MG63 (cell line): ENCODE measurements at regions not wholly inside any gene's neighbourhood (a gene's known extent, or its start where the extent isn't known, plus 50 kb on each side); places are given as distances from the start of the nearest gene placed in this dataset.
"Not testable (repeated sequence)": the region's sequence is repeated elsewhere in the genome, so short reads cannot be mapped to it uniquely, and the experiment has no call there.

Experiments used
- DNase-seq: peaks from one replicate; pipeline ENCODE4 v3.0.0-alpha.2; 2020
- H3K27me3 ChIP-seq: fragments of 250-450 bp; sonication (Bioruptor Pico); 2 replicates; pipeline ENCODE4 v1.5.1; 2020; ENCODE audit warnings: mild to moderate bottlenecking, moderate library complexity
- H3K36me3 ChIP-seq: fragments of 250-450 bp; sonication (Bioruptor Pico); 2 replicates; pipeline ENCODE4 v1.5.1; 2020; ENCODE audit warnings: mild to moderate bottlenecking, moderate library complexity
- H3K4me3 ChIP-seq: fragments of 250-450 bp; sonication (Bioruptor Pico); 2 replicates; pipeline ENCODE4 v1.5.1; 2020; ENCODE audit warnings: mild to moderate bottlenecking, moderate library complexity
- H3K9me3 ChIP-seq: fragments of 250-450 bp; sonication (Bioruptor Pico); 2 replicates; pipeline ENCODE4 v1.5.1; 2020; ENCODE audit warnings: mild to moderate bottlenecking, moderate library complexity

DNA sequence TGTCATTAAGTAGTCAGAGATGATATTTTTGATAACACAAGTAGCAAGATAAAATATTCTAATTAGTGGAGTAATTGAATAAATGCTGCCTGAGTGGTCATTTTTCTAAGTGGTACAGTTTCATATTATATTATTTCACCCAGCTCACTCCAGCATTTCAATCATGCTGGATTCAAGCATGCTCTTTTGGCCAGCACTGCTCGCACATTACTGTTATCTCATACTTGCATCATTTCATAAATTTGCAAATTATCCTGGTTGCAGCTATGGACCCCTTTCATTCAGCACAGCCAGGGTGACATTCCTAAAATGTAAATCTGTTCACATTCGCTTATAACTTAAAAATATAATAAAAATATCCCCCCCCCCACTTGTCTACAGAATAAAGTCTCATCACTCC lies 520.8 kb upstream of the CYLC2 start:
- no peak for DNase-seq
- no peak overlapping the region for H3K4me3 ChIP-seq
- no peaks in the 10 kb centered on the region for H3K9me3 ChIP-seq
- no peaks in the 10 kb centered on the region for H3K36me3 ChIP-seq
- no peaks in the 10 kb centered on the region for H3K27me3 ChIP-seq

DNA sequence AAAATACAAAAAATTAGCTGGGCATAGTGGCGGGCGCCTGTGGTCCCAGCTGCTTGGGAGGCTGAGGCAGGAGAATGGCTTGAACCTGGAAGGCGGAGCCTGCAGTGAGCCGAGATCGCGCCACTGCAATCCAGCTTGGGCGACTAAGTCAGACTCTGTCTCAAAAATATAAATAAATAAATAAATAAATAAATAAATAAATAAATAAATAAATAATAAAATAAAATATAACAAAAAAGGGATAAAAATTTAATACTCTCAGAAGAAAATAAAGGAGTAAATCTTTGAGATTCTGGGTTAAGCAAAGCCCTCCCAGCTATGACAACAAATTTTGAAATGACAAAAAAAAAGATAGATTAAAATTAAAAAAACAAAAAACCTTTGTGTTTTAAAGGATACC lies 525.7 kb upstream of the CYLC2 start:
- not testable (repeated sequence) for H3K27me3 ChIP-seq, DNase-seq

DNA sequence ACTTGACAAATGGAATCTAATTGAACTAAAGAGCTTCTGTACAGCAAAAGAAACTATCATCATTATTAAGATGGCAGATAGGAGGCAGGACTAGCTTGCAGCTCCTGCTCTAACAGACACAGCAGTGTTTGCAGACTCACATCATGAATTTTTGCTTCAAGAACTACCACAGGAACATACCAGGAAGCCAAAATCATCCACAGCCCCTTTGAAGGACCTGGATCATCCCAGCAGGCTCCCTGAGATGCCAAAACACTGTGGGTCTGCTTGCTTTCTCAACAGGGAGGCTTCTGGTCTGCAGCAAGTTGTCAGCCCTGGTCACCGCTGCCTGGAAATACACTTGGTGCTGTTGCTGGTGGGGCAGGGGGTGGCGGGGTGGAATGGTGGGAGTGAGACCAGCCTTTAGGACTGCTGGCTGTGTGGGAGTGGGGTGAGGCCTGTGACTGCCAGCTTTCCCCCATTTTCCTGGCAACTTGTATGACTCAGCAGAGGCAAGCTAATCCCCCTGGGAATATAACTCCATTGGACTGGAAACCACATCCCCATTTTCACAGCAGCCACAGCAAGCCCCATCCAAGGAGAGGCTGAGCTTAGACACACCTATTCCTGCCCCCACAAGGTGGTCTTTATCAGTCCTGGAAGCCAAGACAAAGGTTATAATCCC lies 533.8 kb upstream of the CYLC2 start:
- Histone ChIP-seq H3K9me3 (no peaks in the 10 kb centered on the region), H3K36me3 (no peaks in the 10 kb centered on the region)
- no peak for DNase-seq

More for the DNA sequence above, 525.7 kb upstream of the CYLC2 start:
- not testable (repeated sequence) for H3K36me3 ChIP-seq, H3K4me3 ChIP-seq, H3K9me3 ChIP-seq

DNA sequence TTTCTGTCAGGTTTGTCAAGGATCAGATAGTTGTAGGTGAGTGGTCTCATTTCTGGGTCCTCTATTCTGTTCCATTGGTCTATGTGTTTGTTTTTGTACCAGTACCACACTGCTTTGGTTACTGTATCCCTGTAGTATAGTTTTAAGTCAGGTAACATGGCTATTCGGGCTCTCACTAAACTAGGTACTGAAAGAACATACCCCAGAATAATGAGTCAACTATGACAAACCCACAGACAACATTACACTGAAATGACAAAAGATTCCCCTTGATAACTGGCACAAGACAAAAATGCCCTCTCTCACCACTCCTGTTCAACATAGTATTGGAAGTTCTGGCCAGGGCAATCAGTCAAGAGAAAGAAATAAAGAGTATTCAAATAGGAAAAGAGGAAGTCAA lies 535.3 kb upstream of the CYLC2 start:
- Histone ChIP-seq H3K36me3 (no peaks in the 10 kb centered on the region), H3K4me3 (no peak overlapping the region), H3K9me3 (no peaks in the 10 kb centered on the region), H3K27me3 (no peaks in the 10 kb centered on the region)
- DNase-seq = no peak

More for the DNA sequence above, 533.8 kb upstream of the CYLC2 start:
- no peaks in the 10 kb centered on the region for H3K27me3 ChIP-seq
- no peak overlapping the region for H3K4me3 ChIP-seq

DNA sequence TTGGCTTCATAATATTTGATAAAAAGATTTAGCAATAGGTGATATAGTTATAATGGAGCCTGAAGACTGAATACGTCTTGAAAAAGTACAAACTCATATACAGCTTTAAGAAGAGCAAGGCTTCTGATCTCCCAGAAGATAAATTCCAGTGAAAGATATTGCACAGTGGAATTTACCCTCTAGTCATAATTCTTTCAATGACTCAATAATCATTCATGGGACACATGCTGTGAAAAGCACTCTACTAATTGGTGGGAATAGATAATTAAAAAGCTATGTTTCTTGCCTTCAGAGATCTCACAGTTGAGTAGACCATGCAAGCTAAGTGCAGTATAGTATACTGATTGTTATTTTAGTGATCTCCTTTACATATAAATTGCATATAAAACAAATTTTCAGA lies 538.6 kb upstream of the CYLC2 start:
- Histone ChIP-seq H3K4me3 (no peak overlapping the region), H3K9me3 (no peaks in the 10 kb centered on the region), H3K36me3 (no peaks in the 10 kb centered on the region), H3K27me3 (no peaks in the 10 kb centered on the region)
- no peak for DNase-seq

DNA sequence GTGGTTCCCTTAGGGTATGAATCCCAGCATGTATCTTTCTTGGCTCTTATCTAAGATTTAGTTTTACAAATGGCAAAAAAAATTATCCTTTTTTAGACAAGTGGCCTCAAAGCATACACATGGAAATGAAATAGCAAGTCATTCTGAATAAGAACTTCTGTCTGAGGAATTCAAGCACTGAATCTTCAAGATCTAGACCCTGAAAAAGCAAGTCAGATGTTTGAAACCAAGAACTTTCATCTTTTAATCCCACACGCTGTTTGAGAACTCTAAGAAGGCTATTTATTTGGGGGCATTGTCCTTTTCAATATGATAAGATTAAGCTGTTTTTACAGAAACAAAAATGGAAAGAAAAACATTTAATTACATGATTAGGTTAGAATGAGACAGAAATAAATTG lies 549.2 kb upstream of the CYLC2 start:
- no peak overlapping the region for H3K4me3 ChIP-seq
- peaks cover 3% of the 10 kb centered on the region; the same call in 1 of the 2 replicates for H3K9me3 ChIP-seq
- no peaks in the 10 kb centered on the region for H3K27me3 ChIP-seq
- DNase-seq = no peak
- no peaks in the 10 kb centered on the region for H3K36me3 ChIP-seq

DNA sequence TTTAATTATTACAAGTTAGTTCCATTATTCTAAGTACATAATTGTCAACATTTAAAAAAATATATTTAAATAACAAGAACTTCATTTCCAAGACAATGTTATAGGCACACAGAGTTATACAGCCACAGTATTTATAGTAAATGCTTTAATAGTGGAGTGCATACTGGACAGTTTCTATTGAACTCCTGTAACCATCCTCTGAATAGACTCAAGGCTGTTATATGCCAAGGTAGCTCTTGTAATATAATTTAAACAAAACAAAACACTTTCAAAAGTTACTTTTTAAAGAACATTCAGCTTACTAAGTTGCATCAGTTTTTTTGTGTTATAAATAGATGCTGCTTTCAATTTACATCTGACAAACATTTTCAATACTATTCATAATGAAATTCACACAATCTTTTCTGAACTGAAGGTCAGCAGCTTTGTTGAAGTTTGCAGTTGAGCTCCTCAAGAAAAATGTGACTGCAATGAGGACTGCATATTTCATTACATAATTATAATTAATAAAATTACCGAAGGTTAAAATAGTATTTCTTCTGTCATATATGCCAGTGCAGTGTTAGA lies 549.9 kb upstream of the CYLC2 start:
- no peak overlapping the region for H3K4me3 ChIP-seq
- peaks cover 3% of the 10 kb centered on the region; the same call in 1 of the 2 replicates for H3K9me3 ChIP-seq
- DNase-seq = no peak
- H3K36me3 ChIP-seq = no peaks in the 10 kb centered on the region
- no peaks in the 10 kb centered on the region for H3K27me3 ChIP-seq

DNA sequence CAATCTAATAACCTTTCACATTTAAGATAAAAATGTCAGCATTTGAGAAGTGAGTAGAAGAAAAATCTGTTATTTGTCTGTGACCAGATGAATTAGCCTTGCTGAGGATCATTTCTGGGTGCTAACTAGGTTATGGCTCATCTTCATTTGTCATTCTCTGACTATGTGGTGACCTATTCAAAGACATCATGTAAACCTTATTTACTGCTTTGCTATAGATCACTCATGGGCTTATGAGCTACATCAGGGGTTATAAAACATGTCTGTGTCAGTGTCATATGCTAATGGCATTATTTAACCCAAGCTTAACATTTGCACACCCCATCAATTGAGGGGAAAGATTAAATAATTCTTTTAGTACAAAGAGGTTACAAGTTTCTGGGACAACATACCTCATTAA lies 555.5 kb upstream of the CYLC2 start:
- Histone ChIP-seq H3K9me3 (no peaks in the 10 kb centered on the region), H3K4me3 (no peak overlapping the region), H3K36me3 (no peaks in the 10 kb centered on the region), H3K27me3 (no peaks in the 10 kb centered on the region)
- no peak for DNase-seq

DNA sequence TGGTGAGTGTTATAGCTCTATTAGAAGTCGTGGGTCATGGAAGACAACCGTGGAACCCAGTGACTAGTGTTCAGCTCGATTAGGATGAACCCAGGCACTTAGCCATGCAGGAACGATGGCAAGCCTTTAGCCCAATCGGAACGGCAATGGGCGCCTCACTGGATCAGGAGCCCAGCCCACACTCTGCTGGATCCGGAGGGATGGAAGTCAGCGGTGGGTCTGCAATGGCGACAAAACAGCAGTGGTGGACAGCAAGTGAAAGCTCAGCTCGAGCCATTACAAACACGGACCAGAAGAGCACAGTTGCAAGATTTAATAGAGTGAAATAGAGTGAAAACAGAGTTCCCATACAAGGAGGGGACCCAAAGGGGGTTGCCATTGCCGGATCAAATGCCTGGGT lies 558.5 kb upstream of the CYLC2 start:
- not testable (repeated sequence) for H3K9me3 ChIP-seq, DNase-seq, H3K36me3 ChIP-seq, H3K4me3 ChIP-seq, H3K27me3 ChIP-seq

DNA sequence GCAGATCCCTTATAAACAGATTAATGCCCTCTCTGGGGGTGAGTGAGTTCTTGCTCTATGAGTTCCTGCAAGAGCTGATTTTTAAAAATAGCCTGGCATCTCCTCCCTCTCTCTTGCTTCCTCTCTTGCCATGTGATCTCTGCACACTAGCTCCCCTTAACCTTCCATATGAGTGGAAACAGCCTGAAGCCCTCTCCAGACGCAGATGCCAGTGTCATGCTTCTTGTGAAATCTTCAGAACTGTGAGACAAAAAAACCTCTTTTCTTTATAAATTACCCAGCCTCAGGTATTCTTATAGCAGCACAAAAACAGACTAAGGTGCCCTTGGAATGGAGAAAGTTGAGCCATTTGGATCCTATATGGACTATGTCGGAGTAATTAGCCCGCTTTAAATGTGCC lies 559.7 kb upstream of the CYLC2 start:
- H3K4me3 ChIP-seq = no peak overlapping the region
- no peaks in the 10 kb centered on the region for H3K27me3 ChIP-seq
- DNase-seq = no peak

DNA sequence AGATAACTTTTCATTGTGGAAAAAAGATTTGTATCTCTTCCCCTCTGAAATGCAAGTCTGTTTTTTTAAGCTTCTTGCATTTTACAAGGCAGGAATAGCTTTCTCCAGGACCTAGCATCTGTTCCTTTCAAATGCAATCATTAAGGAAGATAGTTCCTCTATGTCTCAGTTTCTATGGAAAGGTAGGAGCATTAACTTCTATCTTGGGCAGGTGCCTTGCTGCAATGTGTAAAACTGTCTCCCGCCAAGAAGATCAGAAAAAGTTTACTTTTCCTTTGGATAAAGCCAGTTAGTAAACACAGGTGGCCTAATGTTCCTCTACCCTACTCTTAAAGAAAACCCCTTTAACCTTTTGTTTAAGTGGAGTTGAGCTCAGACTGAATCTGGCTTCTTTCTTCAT lies 560.6 kb upstream of the CYLC2 start:
- DNase-seq = no peak
- Histone ChIP-seq H3K9me3 (no peaks in the 10 kb centered on the region), H3K4me3 (no peak overlapping the region), H3K27me3 (no peaks in the 10 kb centered on the region), H3K36me3 (no peaks in the 10 kb centered on the region)

More for the DNA sequence above, 559.7 kb upstream of the CYLC2 start:
- Histone ChIP-seq H3K9me3 (no peaks in the 10 kb centered on the region), H3K36me3 (no peaks in the 10 kb centered on the region)

DNA sequence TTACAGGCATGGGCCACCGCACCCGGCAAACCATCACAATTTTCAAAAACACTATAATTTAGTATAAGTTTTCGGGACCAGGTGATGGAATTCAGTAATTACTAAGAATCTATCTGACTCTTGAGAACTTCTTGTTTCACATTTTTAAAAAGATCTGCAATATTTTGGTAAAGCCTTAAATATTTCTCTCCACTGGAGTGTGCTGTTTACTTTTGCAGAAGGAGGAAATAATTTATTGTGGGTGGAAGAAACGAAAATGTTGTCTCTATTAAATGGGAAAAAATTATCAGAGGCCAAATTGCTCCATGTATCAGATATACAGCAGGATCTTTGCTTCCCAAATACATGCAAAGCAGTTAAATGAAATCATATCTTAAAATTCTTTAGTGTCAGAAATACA lies 566.8 kb upstream of the CYLC2 start:
- Histone ChIP-seq H3K36me3 (no peaks in the 10 kb centered on the region), H3K4me3 (no peak overlapping the region), H3K27me3 (no peaks in the 10 kb centered on the region), H3K9me3 (no peaks in the 10 kb centered on the region)
- DNase-seq = no peak

DNA sequence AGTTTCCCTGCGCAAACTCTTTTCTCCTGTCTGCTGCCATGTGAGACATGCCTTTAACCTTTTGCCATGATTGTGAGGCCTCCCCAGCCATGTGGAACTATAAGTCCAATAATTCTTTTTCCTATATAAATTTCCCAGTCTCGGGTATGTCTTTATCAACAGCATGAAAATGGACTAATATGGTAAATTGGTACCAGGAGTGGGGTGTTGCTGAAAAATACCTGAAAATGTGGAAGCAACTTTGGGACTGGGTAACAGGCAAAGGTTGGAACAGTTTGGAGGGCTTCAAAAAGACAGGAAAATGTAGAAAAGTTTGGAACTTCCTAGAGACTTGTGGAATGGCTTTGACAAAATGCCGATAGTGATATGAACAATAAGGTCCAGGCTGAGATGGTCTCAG lies 578.9 kb upstream of the CYLC2 start:
- not testable (repeated sequence) for H3K36me3 ChIP-seq, DNase-seq, H3K4me3 ChIP-seq, H3K27me3 ChIP-seq
- H3K9me3 ChIP-seq = peaks cover 16% of the 10 kb centered on the region

DNA sequence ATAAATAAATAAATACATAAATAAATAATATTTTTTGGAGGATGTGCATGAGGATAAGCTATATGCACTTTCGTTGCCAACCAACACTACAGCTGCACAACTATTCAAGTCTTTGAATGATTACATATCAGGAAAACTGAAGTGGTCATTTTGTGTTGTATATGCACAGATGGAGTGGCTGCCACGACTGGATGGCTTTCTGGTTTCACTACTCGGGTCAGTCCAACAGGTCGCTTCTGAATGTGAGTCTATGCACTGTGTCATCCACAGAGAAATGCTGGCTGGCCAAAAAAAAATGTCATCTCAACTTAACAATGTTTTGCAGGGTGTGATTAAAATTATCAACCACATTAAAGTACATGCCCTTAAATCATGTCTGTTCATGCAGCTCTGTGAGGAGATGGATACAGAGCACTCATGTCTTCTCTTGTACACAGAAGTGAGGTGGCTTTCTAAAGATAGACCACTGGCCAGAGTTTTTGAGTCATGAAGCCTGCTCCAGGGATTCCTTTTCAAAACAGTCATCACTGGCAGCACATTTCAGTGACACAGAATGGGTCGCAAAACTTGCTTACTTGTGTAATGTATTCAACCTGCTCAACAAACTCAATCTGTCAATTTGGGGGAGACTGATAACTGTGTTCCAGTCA lies 589.8 kb upstream of the CYLC2 start:
- no peaks in the 10 kb centered on the region for H3K36me3 ChIP-seq
- peak; percentile 5 for DNase-seq
- H3K27me3 ChIP-seq = no peaks in the 10 kb centered on the region
- no peak overlapping the region for H3K4me3 ChIP-seq
- no peaks in the 10 kb centered on the region for H3K9me3 ChIP-seq

DNA sequence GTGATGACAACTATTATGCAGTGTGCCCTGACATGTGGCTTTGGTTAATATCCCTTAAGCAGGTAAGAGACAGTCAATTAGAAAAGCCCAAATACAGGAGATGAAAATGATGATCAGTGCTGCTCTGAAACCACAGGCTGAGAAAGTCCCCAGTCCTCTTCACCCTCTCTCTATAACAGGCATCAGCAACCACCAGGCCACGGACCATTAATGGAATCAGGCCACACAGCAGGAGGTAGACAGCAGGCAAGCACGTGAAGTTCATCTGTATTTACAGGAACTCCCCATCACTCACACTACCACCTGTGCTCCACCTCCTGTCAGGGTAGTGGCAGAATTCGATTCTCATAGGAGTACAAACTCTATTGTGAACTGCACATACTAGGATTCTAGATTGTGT lies 591.6 kb upstream of the CYLC2 start:
- Histone ChIP-seq H3K27me3 (no peaks in the 10 kb centered on the region), H3K36me3 (no peaks in the 10 kb centered on the region), H3K4me3 (no peak overlapping the region), H3K9me3 (no peaks in the 10 kb centered on the region)
- no peak for DNase-seq

DNA sequence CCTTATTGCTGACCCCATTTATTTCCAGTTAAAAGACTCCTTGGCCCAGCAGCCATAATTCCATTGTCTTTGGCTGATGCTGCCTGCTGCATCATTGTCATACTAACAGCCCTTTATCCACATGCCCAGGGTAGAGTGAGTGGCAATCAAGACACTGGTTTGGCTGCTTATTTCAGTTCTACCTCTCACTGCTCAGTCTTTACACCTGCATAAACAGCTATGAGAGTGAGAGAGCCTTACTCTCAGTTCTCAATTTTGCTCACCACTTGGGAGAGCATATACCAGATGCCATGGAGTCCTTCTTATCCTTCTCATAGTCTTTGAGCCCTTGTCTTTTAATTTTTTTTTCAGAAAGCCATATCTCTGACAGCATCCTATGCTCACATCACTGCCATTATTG lies 596.9 kb upstream of the CYLC2 start:
- Histone ChIP-seq H3K27me3 (no peaks in the 10 kb centered on the region), H3K36me3 (no peaks in the 10 kb centered on the region), H3K4me3 (no peak overlapping the region), H3K9me3 (no peaks in the 10 kb centered on the region)
- no peak for DNase-seq

DNA sequence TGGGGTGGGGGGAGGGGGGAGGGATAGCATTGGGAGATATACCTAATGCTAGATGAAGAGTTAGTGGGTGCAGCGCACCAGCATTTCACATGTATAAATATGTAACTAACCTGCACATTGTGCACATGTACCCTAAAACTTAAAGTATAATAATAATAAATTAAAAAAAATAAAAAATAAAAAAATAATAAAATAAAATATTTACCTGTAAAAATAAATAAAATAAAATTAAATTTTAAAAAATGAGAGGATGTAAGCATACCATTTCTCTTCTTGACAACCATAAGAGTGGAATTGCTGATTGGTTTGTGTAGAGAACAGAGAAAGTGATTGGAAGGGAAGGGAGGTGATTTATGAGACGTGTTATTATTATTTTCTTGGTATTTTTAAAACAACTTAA lies 609.5 kb upstream of the CYLC2 start:
- not testable (repeated sequence) for H3K9me3 ChIP-seq, DNase-seq, H3K27me3 ChIP-seq

DNA sequence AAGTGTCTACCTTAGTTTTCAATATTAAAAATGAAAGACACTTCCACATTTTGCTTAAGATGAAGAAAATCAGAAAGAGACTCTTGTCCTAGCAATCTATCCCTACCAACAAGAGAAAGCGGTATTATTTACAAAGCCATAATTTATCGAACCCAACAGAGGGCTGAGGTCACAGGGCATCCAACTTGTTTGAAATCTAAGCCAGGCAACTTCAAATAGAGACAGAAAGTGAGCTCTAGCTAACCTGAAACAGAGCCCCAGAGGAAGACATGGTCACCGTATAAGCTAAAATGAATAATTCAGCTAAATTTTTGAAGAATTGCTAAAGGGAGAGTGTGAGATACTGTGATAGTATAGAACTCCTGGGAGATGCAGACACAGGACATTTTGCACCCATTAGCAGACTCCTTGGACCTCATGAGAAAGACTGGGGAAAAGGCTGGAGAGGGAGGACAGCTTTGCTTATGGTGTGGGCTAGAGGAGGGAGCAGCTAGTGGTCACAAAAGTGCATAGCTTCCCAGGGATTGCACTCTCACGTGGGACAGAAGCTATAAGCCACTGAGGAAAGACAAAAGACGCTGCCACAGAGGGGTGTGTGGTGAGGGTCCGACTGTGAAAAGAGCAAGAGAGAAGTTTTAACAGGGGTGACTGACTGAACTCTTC lies 624.2 kb upstream of the GRIN3A start:
- Histone ChIP-seq H3K27me3 (no peaks in the 10 kb centered on the region), H3K36me3 (no peaks in the 10 kb centered on the region), H3K4me3 (no peak overlapping the region), H3K9me3 (no peaks in the 10 kb centered on the region)
- no peak for DNase-seq

More for the DNA sequence above, 609.5 kb upstream of the CYLC2 start:
- H3K4me3 ChIP-seq, H3K36me3 ChIP-seq: not testable (repeated sequence)
